Thyroid gland (tissue), 4 donors: ENCODE measurements at regions not wholly inside any gene's neighbourhood (a gene's known extent, or its start where the extent isn't known, plus 50 kb on each side); places are given as distances from the start of the nearest gene placed in this dataset.

Source experiments
- POLR2A ChIP-seq, 2 donors: fragments of 450-650 bp; IDR thresholded peaks; one replicate each; pipeline ENCODE4 v1.6.1; 2017; ENCODE audit warnings: antibody characterized with exemption in 2 of 2, mild to moderate bottlenecking in 2 of 2, moderate library complexity in 1 of 2
- TF ChIP-seq, protein P1 (sequence below), 6 experiments: fragments of 200-600 bp in 3 of 6; fragments of 450-650 bp in 3 of 6; sonication (generic) in 3 of 6; IDR thresholded peaks; one replicate each; pipeline ENCODE4 v1.5.1; 2016 to 2019; ENCODE audit warnings: antibody characterized with exemption in 6 of 6, mild to moderate bottlenecking in 2 of 6, inconsistent platforms in 1 of 6, moderate library complexity in 1 of 6

GRCh38 chr3:68436619-68437401, 495.5 kb downstream of the TAFA4 start:
- TF ChIP-seq, protein P1, sequence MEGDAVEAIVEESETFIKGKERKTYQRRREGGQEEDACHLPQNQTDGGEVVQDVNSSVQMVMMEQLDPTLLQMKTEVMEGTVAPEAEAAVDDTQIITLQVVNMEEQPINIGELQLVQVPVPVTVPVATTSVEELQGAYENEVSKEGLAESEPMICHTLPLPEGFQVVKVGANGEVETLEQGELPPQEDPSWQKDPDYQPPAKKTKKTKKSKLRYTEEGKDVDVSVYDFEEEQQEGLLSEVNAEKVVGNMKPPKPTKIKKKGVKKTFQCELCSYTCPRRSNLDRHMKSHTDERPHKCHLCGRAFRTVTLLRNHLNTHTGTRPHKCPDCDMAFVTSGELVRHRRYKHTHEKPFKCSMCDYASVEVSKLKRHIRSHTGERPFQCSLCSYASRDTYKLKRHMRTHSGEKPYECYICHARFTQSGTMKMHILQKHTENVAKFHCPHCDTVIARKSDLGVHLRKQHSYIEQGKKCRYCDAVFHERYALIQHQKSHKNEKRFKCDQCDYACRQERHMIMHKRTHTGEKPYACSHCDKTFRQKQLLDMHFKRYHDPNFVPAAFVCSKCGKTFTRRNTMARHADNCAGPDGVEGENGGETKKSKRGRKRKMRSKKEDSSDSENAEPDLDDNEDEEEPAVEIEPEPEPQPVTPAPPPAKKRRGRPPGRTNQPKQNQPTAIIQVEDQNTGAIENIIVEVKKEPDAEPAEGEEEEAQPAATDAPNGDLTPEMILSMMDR (IDR thresholded peaks at IDR 0.05) = no peak
- no peak for TF ChIP-seq POLR2A (IDR thresholded peaks at IDR 0.05)
